Psoas muscle (tissue), 7 donors: ENCODE measurements at regions not wholly inside any gene's neighbourhood (a gene's known extent, or its start where the extent isn't known, plus 50 kb on each side); places are given as distances from the start of the nearest gene placed in this dataset.

Experiments used
- ATAC-seq, 4 donors: fragments of 200-7000 bp; cut with Tn5 transposase; one replicate each; pipeline ENCODE4 v1.9.1; 2020; ENCODE audit warnings: moderate library complexity in 3 of 4, mild to moderate bottlenecking in 2 of 4
- DNase-seq, 2 donors: peaks; one replicate each; pipeline ENCODE4 v3.0.0-alpha.2; 2020
- H3K27ac ChIP-seq: fragments of 200-600 bp; one replicate; pipeline ENCODE4 v1.8.0; 2022
- H3K27me3 ChIP-seq, 3 donors: fragments of 200-600 bp in 1 of 3; one replicate each; pipeline versions ENCODE4 v1.6.1 to v1.8.0; 2013 to 2022; ENCODE audit warnings: low read length in 2 of 3, mild to moderate bottlenecking in 2 of 3, moderate library complexity in 1 of 3; ENCODE audit not compliant: insufficient read depth in 3 of 3
- H3K36me3 ChIP-seq, 2 donors: fragments of 200-600 bp in 1 of 2; one replicate each; pipeline versions ENCODE4 v1.6.1 to v1.8.0; 2013 to 2022; ENCODE audit warnings: low read depth in 1 of 2, mild to moderate bottlenecking in 1 of 2, moderate library complexity in 1 of 2; ENCODE audit not compliant: insufficient read depth in 1 of 2
- H3K4me1 ChIP-seq: fragments of 200-600 bp; one replicate; pipeline ENCODE4 v1.8.0; 2022
- H3K4me3 ChIP-seq: fragments of 200-600 bp; one replicate; pipeline ENCODE4 v1.8.0; 2022; ENCODE audit warnings: mild to moderate bottlenecking
- H3K9me3 ChIP-seq: fragments of 200-600 bp; one replicate; pipeline ENCODE4 v1.8.0; 2022
- WGBS, 3 donors: extraction: QIAGEN DNeasy Blood & Tissue Kit; methylation state at CpG; one replicate each; pipeline versions ENCODE4 v1.1.6 to v1.1.7; 2013; 5-methylcytosine and 5-hydroxymethylcytosine counted together
- intact Hi-C, 2 donors: fragments of 100-400 bp; cut with DNase I; formaldehyde crosslinking; loops; one replicate each; pipeline versions ENCODE4 v1.11.0 to v1.14.2; 2022
- TF ChIP-seq, protein P1 (sequence below): fragments of 200-600 bp; IDR thresholded peaks from one replicate; pipeline ENCODE4 v1.8.0; 2022; ENCODE audit warnings: antibody characterized with exemption
- donor health status: healthy with polysubstance abuse.
- donor health status: DM: no; HTN: no; CAD: no; lungs with moderate emphysema.
- donor health status: Bipolar disorder and iron deficiency.
- donor health status: healthy.
- donor health status: DM: yes; HTN: yes; CAD: no.
- donor health status: DM: no; HTN: no; CAD: no.
- donor health status: DM: yes; HTN: yes; CAD: no.

GRCh38 chr6:47938405-47938804 is 156.6 kb downstream of the OPN5 start:
- Histone ChIP-seq H3K4me3 (no peak overlapping the region), H3K9me3 (no peaks in the 10 kb centered on the region), H3K4me1 (no peaks in the 10 kb centered on the region), H3K27me3 (no peaks in the 10 kb centered on the region), H3K36me3 (no peaks in the 10 kb centered on the region), H3K27ac (no peak overlapping the region)
- intact Hi-C loops, result no loop called here
- DNase-seq (no peak), ATAC-seq (no peak)
- TF ChIP-seq, protein P1, sequence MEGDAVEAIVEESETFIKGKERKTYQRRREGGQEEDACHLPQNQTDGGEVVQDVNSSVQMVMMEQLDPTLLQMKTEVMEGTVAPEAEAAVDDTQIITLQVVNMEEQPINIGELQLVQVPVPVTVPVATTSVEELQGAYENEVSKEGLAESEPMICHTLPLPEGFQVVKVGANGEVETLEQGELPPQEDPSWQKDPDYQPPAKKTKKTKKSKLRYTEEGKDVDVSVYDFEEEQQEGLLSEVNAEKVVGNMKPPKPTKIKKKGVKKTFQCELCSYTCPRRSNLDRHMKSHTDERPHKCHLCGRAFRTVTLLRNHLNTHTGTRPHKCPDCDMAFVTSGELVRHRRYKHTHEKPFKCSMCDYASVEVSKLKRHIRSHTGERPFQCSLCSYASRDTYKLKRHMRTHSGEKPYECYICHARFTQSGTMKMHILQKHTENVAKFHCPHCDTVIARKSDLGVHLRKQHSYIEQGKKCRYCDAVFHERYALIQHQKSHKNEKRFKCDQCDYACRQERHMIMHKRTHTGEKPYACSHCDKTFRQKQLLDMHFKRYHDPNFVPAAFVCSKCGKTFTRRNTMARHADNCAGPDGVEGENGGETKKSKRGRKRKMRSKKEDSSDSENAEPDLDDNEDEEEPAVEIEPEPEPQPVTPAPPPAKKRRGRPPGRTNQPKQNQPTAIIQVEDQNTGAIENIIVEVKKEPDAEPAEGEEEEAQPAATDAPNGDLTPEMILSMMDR, result no peak
- 87 to 96% (median 92%) methylated on average over 2 of the region's 2 CpGs for WGBS, 3 donors

DNA sequence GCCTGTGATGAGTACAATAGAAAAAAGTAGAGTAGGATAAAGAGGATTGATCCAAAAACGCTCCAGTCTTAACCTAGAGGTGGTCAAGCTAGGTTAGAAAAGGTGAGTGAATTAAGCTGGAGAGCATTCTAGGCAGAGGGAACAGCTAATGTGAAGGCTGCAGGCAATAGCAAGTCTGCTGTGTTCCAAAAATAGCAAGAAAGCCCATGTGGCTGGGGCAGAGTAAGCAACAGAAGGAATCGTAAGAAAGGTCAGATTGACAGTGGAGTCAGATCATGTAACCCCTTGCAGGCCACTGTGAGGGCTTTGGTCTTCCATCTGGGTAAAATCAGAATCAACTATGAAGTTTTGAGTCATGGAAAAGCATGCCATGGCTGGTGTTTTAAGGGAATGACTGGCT is 155.0 kb downstream of the OPN5 start:
- 49 to 56% (median 50%) methylated on average over 2 of the region's 2 CpGs for WGBS, 3 donors
- H3K27me3 ChIP-seq, result no peaks in the 10 kb centered on the region
- TF ChIP-seq, protein P1, result no peak
- H3K36me3 ChIP-seq, result no peaks in the 10 kb centered on the region
- no peak overlapping the region for H3K4me3 ChIP-seq
- no peaks in the 10 kb centered on the region for H3K9me3 ChIP-seq
- DNase-seq (no peak), ATAC-seq (no peak)
- H3K4me1 ChIP-seq, result no peaks in the 10 kb centered on the region
- no peak overlapping the region for H3K27ac ChIP-seq
- intact Hi-C loops, result no loop called here

- TF ChIP-seq, protein P1, result no peak
- no peak for ATAC-seq
These were observed 152.2 kb downstream of the OPN5 start for GRCh38 chr6:47934023-47934422.

GRCh38 chr6:47932575-47932974 is 150.7 kb downstream of the OPN5 start:
- intact Hi-C loops, result no loop called here
- TF ChIP-seq, protein P1, result no peak
- DNase-seq (no peak), ATAC-seq (no peak)
- Histone ChIP-seq H3K27me3 (no peaks in the 10 kb centered on the region), H3K4me3 (no peak overlapping the region), H3K9me3 (no peaks in the 10 kb centered on the region), H3K36me3 (no peaks in the 10 kb centered on the region), H3K4me1 (no peaks in the 10 kb centered on the region), H3K27ac (no peak overlapping the region)
- WGBS, 3 donors, result 48 to 65% (median 64%) methylated on average over 4 of the region's 4 CpGs

More at GRCh38 chr6:47934023-47934422, 152.2 kb downstream of the OPN5 start:
- 40 to 46% (median 45%) methylated on average over 6 of the region's 6 CpGs for WGBS, 3 donors
- no peak overlapping the region for H3K27ac ChIP-seq
- H3K9me3 ChIP-seq, result no peaks in the 10 kb centered on the region
- H3K4me3 ChIP-seq, result no peak overlapping the region
- intact Hi-C loops, result no loop called here
- no peaks in the 10 kb centered on the region for H3K27me3 ChIP-seq
- H3K4me1 ChIP-seq, result no peaks in the 10 kb centered on the region
- H3K36me3 ChIP-seq, result no peaks in the 10 kb centered on the region
- DNase-seq, result no peak

DNA sequence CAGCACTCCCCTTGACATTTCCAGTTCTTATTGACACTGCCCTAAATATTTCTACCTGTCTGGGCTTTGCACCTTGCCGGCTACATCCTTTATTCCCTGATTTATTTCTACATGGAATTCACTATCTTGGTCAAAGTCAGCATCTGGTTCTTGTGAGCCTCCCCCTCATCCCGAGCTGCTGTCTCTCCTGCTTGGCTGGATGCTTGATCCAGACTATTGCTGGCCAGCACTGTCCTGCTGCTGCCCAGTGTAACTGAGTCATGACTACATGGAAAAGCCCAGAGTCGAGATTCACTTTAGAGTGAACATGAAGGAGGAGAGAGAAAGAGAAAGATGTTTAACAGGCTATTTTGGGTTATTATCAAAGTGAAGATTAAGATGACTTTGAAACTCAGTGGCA is 142.2 kb downstream of the OPN5 start:
- no peaks in the 10 kb centered on the region for H3K36me3 ChIP-seq
- H3K9me3 ChIP-seq, result no peaks in the 10 kb centered on the region
- H3K4me3 ChIP-seq, result no peak overlapping the region
- 53 to 71% (median 55%) methylated on average over 3 of the region's 3 CpGs for WGBS, 3 donors
- no peak overlapping the region for H3K27ac ChIP-seq
- intact Hi-C loops, result no loop called here
- no peak for DNase-seq
- no peak for ATAC-seq
- no peaks in the 10 kb centered on the region for H3K4me1 ChIP-seq
- no peaks in the 10 kb centered on the region for H3K27me3 ChIP-seq
- TF ChIP-seq, protein P1, result no peak
